ENCODE measurements at regions not wholly inside any gene's neighbourhood (a gene's known extent, or its start where the extent isn't known, plus 50 kb on each side); places are given as distances from the start of the nearest gene placed in this dataset.

- TF ChIP-seq CTCF (IDR thresholded peaks at IDR 0.05) (no peak), EP300 (IDR thresholded peaks at IDR 0.05) (no peak)
Measured at GRCh38 chr2:14348247-14348646, 284.3 kb upstream of the LRATD1 start.

All from tibial nerve (tissue), 4 donors.